HG03175 (cell line): ENCODE measurements at regions not wholly inside any gene's neighbourhood (a gene's known extent, or its start where the extent isn't known, plus 50 kb on each side); places are given as distances from the start of the nearest gene placed in this dataset.

Experiments used
- ATAC-seq: cut with Tn5 transposase; IDR thresholded peaks from one replicate; pipeline ENCODE4 v1.9.1; 2021; ENCODE audit warnings: mild to moderate bottlenecking, moderate library complexity; ENCODE audit not compliant: unreplicated experiment

- no peak for ATAC-seq
Measured at GRCh38 chr13:33372251-33372919, 86.8 kb upstream of the STARD13 start.

- ATAC-seq: no peak
Measured at GRCh38 chr13:33373624-33374023, 88.1 kb upstream of the STARD13 start.

GRCh38 chr13:33375421-33375820 is 89.9 kb upstream of the STARD13 start:
- ATAC-seq: no peak

GRCh38 chr13:33376212-33376611 is 90.7 kb upstream of the STARD13 start:
- no peak for ATAC-seq

- ATAC-seq: no peak
Measured at GRCh38 chr13:33377411-33377810, 91.9 kb upstream of the STARD13 start.

GRCh38 chr13:33377825-33378224 is 92.3 kb upstream of the STARD13 start:
- no peak for ATAC-seq

- ATAC-seq: no peak
Measured at GRCh38 chr13:33379608-33380007, 94.1 kb upstream of the STARD13 start.

DNA sequence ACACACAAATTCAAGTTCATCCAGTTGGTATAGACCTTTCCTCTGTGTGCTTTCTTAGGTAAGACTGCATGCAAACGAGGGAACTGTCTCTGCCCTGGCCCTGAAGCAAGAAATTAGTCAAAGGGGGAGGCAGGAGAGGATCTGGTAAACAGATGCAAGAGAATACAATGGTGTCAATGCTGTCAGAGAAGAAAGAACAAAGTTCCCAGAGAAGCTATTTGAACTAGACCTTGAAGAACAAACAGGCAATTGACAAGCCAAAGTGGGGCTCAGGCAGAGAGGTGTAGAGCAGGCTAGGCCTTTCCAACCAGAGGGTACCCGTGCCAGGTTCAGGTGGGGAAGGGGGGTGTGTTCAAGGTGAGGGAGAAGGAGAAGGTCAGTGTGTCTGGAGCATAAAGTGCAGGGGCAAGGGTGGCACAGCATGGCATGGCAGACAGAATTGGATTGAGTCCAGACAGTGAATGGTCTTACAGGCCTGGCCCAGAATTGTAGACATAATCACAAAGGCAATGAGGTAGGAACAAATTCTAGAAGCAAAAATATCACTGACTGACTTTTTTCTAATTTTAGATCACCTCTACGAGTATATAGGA is 95.0 kb upstream of the STARD13 start:
- ATAC-seq: no peak

- no peak for ATAC-seq
Measured at GRCh38 chr13:33381180-33381579, 95.6 kb upstream of the STARD13 start.

DNA sequence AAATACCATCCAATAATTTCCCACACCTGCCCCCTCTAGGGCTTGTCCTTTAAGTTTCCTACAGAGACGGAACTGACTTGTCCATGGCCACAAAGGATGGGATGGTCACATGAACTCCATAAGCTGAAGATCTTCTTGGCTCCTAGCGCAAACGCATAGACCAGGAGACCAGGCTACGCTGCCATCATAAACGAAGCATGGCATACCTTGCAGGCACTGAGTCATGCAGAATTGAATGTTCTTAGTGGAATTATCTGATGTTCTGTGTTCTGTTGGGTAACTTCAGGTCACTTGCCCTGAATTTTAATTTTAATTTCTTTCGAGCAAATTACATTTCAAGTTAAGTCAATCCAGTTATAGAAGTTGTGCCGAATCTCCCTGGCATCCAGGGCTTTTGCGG is 96.4 kb upstream of the STARD13 start:
- no peak for ATAC-seq

DNA sequence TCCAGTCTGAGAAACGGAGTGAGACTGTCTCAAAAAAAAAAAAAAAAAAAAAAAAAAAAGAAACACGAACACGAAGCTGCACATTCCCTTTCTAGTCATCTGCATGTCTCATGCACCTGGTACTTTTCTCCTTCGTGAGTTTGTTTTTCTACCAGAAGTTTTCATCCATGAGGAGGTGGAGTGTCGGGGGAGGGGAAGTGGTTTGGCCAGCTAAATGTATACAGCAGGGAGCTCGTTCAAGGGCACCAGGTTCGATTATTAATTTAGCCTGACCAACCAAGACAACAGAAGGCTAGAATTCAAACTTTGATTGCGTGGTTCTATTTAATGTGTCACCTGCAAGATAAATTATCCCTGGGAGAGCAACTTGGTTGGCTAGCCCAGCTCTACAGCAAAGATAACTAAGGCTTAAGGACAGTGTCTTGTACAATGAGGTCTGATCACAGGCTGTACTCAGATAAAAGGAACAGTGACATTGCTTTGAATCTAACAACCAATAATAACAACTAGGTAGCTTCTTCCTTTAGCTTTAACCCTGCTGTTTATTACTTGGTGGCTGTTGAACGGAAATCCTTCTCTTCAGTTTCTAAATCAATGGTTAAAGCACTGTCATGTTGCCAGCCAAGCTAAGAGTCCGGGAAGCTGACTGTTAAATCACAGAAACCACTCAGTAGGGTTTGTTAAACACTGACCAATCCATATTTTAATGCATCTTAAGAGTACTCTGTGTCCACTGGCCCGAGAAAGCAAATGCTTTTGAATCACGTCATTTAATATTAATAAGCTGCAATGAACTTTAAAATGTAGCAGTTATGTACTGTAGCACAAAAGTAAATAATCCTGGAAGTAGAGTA is 98.4 kb upstream of the STARD13 start:
- ATAC-seq: no peak

DNA sequence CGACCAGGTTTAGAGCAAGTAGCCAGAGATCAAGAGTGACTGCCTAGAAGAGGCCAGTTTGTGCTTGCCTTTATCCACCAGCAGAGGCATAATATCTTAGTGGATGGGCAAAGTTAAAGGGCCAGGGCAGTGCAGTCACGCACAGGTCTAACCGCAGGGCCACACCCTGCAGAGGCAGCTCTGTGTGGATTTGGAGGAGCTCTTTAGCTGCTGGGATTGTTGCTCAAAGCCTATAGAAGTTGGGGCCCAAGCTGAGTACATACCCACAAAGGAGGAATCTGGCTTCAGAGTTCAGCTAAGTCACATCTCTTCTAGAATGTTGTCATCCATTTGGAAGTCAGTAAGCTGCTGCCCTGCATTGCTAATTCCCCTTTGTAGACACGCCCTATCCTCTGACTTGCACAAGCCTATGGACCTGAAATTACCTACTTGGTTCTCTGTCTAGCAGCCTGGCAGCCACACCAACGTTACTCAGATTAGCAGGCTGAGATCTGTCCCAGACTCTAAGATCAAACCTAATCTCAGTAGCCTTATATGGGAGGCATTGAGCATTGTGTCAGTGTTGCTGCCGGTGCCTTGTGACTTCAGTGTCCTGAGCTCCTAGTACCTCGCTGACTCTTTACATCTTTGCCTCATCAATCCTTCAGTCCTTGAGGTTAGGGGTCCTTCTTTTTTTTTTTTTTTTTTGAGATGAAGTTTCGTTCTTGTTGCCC is 102.9 kb upstream of the STARD13 start:
- no peak for ATAC-seq

GRCh38 chr13:33392794-33393405 is 107.3 kb upstream of the STARD13 start:
- ATAC-seq: no peak

DNA sequence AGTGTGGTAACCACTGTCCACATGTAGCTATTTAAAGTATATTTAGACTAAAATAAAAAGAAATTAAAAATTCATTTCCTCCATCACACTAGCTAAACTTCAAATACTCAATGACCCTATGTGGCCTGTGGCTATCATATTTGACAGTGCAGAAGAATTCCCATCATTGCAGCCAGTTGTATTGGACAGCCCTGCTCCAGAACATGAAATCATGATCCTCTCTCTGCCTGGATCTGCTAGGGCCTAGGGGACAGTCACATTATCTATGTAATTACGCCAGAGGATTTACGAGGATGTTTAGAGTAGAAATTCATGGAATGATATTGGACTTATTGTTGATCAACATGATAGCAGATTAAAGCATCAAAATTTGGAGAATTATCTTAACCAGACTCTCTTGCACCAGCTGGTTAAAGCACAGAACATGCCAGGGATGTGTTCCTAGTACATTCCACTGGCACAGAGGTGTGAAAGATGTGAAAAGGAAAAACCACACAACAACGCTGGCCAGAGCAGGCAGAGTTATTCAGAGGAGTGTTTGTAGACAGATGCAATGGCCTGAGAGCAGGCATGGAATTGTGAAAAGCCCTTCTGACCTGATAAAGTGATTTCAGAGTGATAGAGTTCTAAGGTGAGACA is 108.9 kb upstream of the STARD13 start:
- ATAC-seq: no peak

- no peak for ATAC-seq
Measured at GRCh38 chr13:33401238-33401637, 115.7 kb upstream of the STARD13 start.

DNA sequence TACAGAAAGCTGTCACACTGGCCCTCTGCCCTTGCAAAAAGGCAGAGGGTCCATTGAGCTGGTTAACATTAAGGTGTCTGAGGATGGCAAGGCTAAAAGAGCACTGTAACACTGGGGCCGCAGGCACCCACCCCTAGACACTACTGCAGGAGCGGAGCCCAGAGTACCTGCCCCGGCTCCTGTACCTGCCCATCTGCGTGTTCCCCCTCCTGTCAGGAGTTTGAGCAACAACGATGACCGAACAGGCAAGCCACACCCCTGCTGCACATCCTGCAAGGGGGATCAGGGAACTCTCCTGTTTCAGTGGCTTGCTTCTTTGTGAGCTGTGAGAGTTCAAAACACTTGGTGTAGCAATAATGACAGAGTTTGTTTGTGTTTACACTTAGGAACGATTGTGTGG is 117.4 kb upstream of the STARD13 start:
- no peak for ATAC-seq

DNA sequence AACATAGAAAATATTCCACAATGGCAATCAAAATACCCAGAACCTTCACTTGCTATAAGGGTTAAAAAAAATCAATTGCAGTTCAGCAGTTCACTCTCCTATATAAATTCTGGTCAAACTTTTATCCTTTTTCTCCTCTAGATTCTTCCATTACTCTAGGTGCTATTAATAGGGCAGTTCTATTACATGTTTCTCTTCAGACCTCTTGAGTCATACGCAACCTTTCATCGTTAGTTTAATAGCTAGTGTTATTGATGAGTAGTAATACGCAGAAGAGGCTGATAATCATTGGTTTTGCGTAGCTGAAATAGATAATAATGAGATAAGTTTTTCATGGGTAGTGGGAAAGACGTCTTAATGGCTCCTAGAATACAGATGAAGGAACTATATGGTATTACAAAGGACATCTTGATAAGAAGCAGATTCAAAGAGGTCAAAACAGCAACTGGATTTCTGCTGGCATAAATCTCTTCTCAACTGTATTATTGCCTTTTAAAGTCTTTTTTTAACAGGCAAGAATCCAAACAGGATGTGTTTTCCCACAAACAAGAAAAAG is 118.3 kb upstream of the STARD13 start:
- ATAC-seq: no peak

GRCh38 chr13:33405371-33405770 is 119.8 kb upstream of the STARD13 start:
- no peak for ATAC-seq

- no peak for ATAC-seq
Measured at GRCh38 chr13:33409673-33410510, 124.3 kb upstream of the STARD13 start.
